HPDE6-E6E7 (cell line): ENCODE measurements at regions not wholly inside any gene's neighbourhood (a gene's known extent, or its start where the extent isn't known, plus 50 kb on each side); places are given as distances from the start of the nearest gene placed in this dataset.
A peak's percentile ranks its signal among the peaks of the same experiment; 100 is the strongest.

ENCODE experiments used
- DNase-seq: peaks from one replicate; pipeline ENCODE4 v3.0.0; 2011; ENCODE audit warnings: missing footprints; ENCODE audit errors: extremely low spot score

GRCh38 chr11:28992996-28993395 lies 884.8 kb downstream of the METTL15 start:
- no peak for DNase-seq

DNA sequence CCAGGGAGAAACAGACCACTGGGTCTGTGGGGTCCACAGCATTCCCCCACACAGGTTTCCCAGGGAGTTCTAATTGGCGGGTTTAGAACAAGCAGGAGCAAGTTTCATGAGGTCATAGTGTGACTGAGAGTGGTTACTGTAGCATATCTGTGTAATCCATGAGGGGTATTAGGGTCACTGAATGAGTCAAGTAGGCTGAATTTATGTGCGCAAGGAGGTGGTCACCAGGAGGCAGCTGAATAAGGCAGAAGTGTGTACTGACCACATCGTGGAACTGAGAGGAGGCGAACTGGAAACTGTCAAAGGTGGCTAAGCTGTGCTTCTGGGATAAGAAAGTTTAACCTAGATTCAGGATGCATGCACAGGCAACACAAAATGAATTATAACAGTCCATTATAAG lies 876.0 kb downstream of the METTL15 start:
- DNase-seq = no peak

- no peak for DNase-seq
These were observed 875.6 kb downstream of the METTL15 start for GRCh38 chr11:28983780-28984179.

- no peak for DNase-seq
These were observed 873.2 kb downstream of the METTL15 start for GRCh38 chr11:28981381-28981780.

- no peak for DNase-seq
These were observed 868.6 kb downstream of the METTL15 start for GRCh38 chr11:28976801-28977145.

- no peak for DNase-seq
These were observed 868.0 kb downstream of the METTL15 start for GRCh38 chr11:28976012-28976800.

DNA sequence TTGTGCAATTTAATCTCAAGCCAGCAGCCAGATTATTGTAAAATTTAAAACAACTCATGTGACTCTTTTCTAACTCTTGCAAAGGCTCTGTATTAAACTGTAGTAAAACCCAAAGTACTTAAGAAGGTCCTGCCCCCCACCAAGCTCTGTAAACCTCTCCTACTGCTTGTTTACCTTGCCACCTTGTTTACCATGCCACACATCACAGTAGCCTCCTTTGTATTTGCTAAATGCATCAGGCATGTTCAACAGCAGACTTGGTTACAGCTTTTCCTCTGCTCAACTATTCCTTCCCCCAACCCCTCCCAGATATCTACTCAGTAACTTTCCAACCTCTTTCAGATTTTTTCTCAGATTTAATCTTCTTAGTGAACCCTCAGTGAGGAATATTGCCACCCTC lies 861.6 kb downstream of the METTL15 start:
- no peak for DNase-seq

DNA sequence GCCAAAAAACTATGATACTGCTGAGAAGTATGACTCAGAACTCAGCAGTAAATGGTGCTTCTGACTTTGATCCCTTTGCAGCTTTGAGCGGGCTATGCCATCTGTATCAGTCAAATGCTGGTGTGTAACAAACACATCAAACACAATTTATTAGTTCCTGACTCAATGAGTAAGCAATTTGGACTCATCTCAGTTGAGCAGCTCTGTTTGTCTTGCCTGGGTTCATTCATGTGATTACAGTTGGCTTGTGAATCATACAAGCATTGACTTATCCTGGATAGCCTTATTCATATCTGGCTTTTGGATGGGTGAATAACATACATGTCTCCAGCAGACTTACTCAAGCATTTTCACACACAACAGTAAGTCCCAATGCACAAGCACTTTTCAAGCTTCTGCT lies 858.8 kb downstream of the METTL15 start:
- no peak for DNase-seq

GRCh38 chr11:28965819-28966218 lies 857.6 kb downstream of the METTL15 start:
- no peak for DNase-seq

DNA sequence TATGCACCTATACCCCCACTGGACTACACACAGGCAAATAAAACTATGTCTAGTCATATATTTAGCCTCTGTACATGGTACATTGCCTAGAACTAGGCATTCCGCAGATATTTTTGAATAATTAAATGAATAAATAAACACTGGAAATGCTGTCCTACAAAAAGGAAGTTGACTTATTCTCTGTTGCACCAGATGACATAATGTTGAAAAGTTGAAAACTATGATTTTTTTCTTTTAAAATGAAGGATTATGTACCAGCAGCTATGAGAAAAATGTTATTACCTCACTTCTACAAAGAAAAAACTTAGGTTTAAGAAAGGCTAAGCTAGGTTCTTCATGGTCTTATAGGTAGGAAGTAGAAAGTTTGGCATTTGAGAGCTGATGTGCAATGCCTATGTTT lies 856.6 kb downstream of the METTL15 start:
- DNase-seq = no peak

DNA sequence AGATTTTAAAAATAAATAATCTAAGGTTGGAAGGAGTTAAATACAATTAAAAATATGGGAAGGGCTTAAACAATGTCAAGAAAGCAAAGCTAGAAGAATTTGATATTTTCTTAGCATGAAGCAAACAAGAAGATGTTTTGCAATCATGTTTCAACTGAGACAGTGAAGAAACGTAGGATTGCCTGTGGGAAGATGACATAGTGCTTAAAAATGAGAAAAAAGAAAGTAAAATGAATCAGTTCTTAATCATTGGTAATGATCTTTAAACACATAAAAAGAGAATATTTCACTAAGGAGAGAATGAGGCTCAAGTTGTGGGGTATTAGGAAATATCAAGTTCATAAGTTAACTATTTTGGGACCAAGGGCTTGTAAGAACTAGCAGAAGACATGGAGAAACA lies 855.0 kb downstream of the METTL15 start:
- DNase-seq = peak; percentile 5

DNA sequence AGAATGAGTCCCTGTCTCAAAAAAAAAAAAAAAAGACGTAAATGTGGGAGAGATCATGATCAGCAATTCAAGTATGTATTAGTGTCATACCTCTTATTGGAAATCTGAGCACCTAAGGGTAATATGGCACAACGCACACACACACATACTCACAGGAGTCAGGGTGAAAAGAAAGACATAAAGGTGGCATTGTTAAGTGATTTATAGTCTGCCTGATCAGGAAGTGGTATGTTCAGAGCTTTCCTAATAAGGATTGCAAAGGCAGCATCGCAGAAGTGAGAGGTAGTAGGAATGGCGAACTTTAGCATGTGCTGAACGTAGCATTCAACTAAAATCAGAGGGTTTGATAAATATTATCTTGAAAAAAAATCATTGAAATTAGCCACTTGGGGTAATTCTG lies 854.3 kb downstream of the METTL15 start:
- DNase-seq = no peak

- no peak for DNase-seq
These were observed 853.5 kb downstream of the METTL15 start for GRCh38 chr11:28961726-28962125.

GRCh38 chr11:28956446-28956845 lies 848.3 kb downstream of the METTL15 start:
- DNase-seq = no peak

DNA sequence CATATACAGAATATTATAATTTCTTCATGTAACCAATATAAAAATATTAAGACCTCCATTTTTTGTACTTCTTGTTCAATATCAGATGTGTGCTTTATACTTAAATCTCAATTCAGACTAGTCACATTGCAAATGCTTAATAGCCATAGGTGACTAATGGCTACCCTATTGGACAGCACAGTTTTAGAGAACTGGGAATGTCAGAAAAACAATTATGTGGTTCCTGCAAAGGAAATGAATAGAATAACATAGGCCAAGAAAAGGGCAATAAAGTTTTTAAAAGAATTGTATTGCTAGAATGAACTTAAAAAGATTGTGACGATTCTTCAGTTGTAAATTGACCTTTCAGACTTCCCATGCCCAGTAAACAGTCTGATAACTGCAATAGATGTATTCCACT lies 843.0 kb downstream of the METTL15 start:
- DNase-seq = no peak

- no peak for DNase-seq
These were observed 831.2 kb downstream of the METTL15 start for GRCh38 chr11:28939381-28939780.

- DNase-seq = no peak
These were observed 829.9 kb downstream of the METTL15 start for GRCh38 chr11:28938091-28938490.

- DNase-seq = no peak
These were observed 824.8 kb downstream of the METTL15 start for GRCh38 chr11:28932940-28933339.

GRCh38 chr11:28924004-28924403 lies 815.8 kb downstream of the METTL15 start:
- DNase-seq = no peak

DNA sequence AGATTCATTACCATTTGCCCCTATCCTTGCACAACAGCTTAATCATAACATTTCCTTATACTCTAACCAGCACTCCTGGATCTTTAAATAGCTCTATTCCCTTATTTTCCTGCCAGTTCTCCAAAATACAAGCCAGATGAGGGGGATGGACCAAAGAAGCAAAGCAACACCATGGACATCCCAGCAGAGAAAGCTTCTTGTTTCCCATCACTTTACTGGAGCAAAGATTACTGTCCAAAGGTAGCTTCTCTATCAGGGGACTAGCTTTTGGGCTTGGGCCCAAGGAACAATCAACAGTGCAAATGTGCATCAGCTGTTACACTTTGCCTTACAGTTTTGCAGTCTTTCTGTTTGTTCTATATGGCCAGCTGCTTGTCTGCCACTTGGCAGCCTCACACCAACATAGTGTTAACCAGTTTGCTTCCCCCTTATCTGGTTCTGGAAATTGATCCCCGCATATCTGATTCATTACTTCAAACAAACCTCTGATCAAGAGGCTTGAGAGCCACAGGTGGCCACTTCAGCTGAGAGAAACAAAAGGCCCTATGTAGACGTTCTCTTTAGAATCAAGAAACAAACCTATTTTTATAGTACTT lies 814.3 kb downstream of the METTL15 start:
- DNase-seq = no peak

DNA sequence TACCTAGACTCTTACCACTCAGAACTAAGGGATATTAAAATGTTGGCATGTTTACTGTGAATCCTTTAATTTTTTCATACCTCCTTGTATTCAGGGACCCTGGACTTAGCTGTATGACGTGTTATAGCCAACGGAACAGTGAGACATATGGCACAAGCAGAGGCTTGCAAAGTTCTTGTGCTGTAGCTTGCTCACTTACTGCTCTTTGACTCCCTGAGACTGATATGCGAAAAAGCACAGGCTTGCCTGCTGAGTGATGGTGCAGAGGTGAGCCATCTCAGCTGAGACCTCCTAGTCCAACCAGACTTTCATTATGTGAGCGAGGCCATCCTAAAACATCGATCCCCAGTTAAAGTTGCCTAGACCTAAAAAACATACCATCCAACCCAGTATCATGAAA lies 811.0 kb downstream of the METTL15 start:
- peak; percentile 47 for DNase-seq

DNA sequence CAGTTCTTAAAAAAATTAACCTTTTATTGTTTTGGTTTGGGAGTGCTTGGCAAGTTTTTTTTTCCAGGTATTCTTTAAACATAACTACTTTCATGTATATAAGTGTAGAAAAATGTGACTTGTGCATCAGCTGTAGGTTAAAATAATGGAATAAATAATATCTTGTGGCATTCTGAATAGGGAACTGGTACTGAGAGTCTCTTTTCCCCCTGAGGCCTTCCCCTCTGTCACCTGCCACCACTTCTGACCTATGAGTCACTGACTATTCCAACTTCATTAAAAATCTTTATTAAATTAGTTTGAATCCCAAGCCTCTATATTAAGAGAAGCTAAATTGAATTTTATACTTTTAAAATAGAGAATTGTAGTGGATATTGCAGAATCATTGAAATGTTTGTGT lies 805.7 kb downstream of the METTL15 start:
- no peak for DNase-seq

GRCh38 chr11:28911829-28912228 lies 803.6 kb downstream of the METTL15 start:
- no peak for DNase-seq

- no peak for DNase-seq
These were observed 802.7 kb downstream of the METTL15 start for GRCh38 chr11:28910926-28911325.
